T-helper 1 cell treated with Interleukin-12 subunit alpha and Interleukin-12 subunit beta and Interleukin-4 antibody, amounts not matched to agents 30 ng/mL and 1 ng/mL, for 36 hours (primary cell): ENCODE measurements at regions not wholly inside any gene's neighbourhood (a gene's known extent, or its start where the extent isn't known, plus 50 kb on each side); places are given as distances from the start of the nearest gene placed in this dataset.

Experiments
- intact Hi-C: fragments of 100-400 bp; cut with micrococcal nuclease; formaldehyde crosslinking; loops from one replicate; pipeline ENCODE4 v1.15.1; 2024

- intact Hi-C loops: no loop called here
Observed at GRCh38 chr22:25366408-25366807, 147.0 kb downstream of the CRYBB2 start.

- intact Hi-C loops: no loop called here
Observed at GRCh38 chr22:25366876-25367466, 147.5 kb downstream of the CRYBB2 start.

GRCh38 chr22:25367756-25368155, 148.3 kb downstream of the CRYBB2 start:
- intact Hi-C loops: no loop called here

GRCh38 chr22:25368271-25368670, 148.8 kb downstream of the CRYBB2 start:
- intact Hi-C loops: no loop called here

GRCh38 chr22:25369041-25369440, 149.6 kb downstream of the CRYBB2 start:
- intact Hi-C loops: no loop called here

- intact Hi-C loops: no loop called here
Observed at GRCh38 chr22:25370322-25370721, 150.9 kb downstream of the CRYBB2 start.

- intact Hi-C loops: no loop called here
Observed at GRCh38 chr22:25372000-25372595, 152.7 kb downstream of the CRYBB2 start.

GRCh38 chr22:25373961-25374360, 154.5 kb downstream of the CRYBB2 start:
- intact Hi-C loops: no loop called here

- intact Hi-C loops: no loop called here
Observed at GRCh38 chr22:25374869-25375268, 155.4 kb downstream of the CRYBB2 start.

GRCh38 chr22:25375683-25376082, 156.2 kb downstream of the CRYBB2 start:
- intact Hi-C loops: no loop called here

GRCh38 chr22:25377699-25378098, 158.3 kb downstream of the CRYBB2 start:
- intact Hi-C loops: no loop called here

- intact Hi-C loops: no loop called here
Observed at GRCh38 chr22:25380122-25380747, 160.8 kb downstream of the CRYBB2 start.

- intact Hi-C loops: no loop called here
Observed at GRCh38 chr22:25382762-25383161, 163.3 kb downstream of the CRYBB2 start.

GRCh38 chr22:25383278-25383820, 163.9 kb downstream of the CRYBB2 start:
- intact Hi-C loops: no loop called here

GRCh38 chr22:25383892-25384291, 164.5 kb downstream of the CRYBB2 start:
- intact Hi-C loops: no loop called here

GRCh38 chr22:25386538-25386884, 167.1 kb downstream of the CRYBB2 start:
- intact Hi-C loops: no loop called here

- intact Hi-C loops: no loop called here
Observed at GRCh38 chr22:25388415-25388814, 169.0 kb downstream of the CRYBB2 start.

GRCh38 chr22:25388866-25389540, 169.6 kb downstream of the CRYBB2 start:
- intact Hi-C loops: no loop called here

- intact Hi-C loops: no loop called here
Observed at GRCh38 chr22:25389541-25389919, 170.1 kb downstream of the CRYBB2 start.

- intact Hi-C loops: no loop called here
Observed at GRCh38 chr22:25390297-25391240, 171.1 kb downstream of the CRYBB2 start.

- intact Hi-C loops: no loop called here
Observed at GRCh38 chr22:25392584-25392983, 171.9 kb upstream of the GRK3 start.
